SK-N-SH (cell line): ENCODE measurements at regions not wholly inside any gene's neighbourhood (a gene's known extent, or its start where the extent isn't known, plus 50 kb on each side); places are given as distances from the start of the nearest gene placed in this dataset.
"Not testable (repeated sequence)": the region's sequence is repeated elsewhere in the genome, so short reads cannot be mapped to it uniquely, and the experiment has no call there.

Source experiments
- CTCF ChIA-PET: fragments of 300-600, 350-600 bp; formaldehyde crosslinking; extraction: SDS; loops from one replicate; lab custom pipeline; 2021; lab: Yijun Ruan, JAX
- POLR2A ChIA-PET: fragments of 350-600 bp; sonication (Branson Sonifier 250); formaldehyde crosslinking; extraction: SDS; loops from one replicate; lab custom pipeline; 2020; ENCODE audit warnings: antibody characterized with exemption, inconsistent platforms; lab: Yijun Ruan, JAX
- DNase-seq: peaks from one replicate; pipeline ENCODE4 v3.0.0; 2012
- H2AFZ ChIP-seq: fragments of 200-600 bp; sonication (generic); 2 replicates; pipeline ENCODE4 v1.8.1; 2016; ENCODE audit warnings: antibody characterized with exemption, mild to moderate bottlenecking, low read depth
- H3F3A ChIP-seq: fragments of 200-600 bp; sonication (generic); replicated peaks from 2 replicates; pipeline ENCODE3; 2016; ENCODE audit warnings: antibody characterized with exemption, mild to moderate bottlenecking; ENCODE audit not compliant: insufficient read depth
- H3K27ac ChIP-seq, 2 experiments: fragments of 200-500 bp in 1 of 2; fragments of 200-600 bp in 1 of 2; sonication (Bioruptor generic) in 1 of 2; sonication (generic), shearing (Covaris generic) in 1 of 2; 2 replicates each; pipeline versions ENCODE4 v1.5.1 to v1.6.1; 2014 to 2016; ENCODE audit warnings: low read depth in 2 of 2, inconsistent platforms in 1 of 2, low read length in 1 of 2, mild to moderate bottlenecking in 1 of 2, mixed read lengths in 1 of 2
- H3K27me3 ChIP-seq: fragments of 200-600 bp; sonication (generic), shearing (Covaris generic); 2 replicates; pipeline ENCODE4 v1.6.1; 2016; ENCODE audit warnings: mixed run types; ENCODE audit not compliant: insufficient read depth
- H3K36me3 ChIP-seq, 2 experiments: fragments of 200-500 bp in 1 of 2; fragments of 200-600 bp in 1 of 2; sonication (Bioruptor generic) in 1 of 2; sonication (generic) in 1 of 2; replicated peaks in 1 of 2; 2 replicates each; pipeline versions ENCODE3 to v1.5.1; 2014 to 2016; ENCODE audit warnings: low read length in 1 of 2, mild to moderate bottlenecking in 1 of 2; ENCODE audit not compliant: insufficient read depth in 2 of 2, control insufficient read depth in 1 of 2
- H3K4me1 ChIP-seq, 2 experiments: fragments of 200-500 bp in 1 of 2; fragments of 200-600 bp in 1 of 2; sonication (Bioruptor generic) in 1 of 2; sonication (generic), shearing (Covaris generic) in 1 of 2; 2 replicates each; pipeline versions ENCODE4 v1.5.1 to v1.6.1; 2014 to 2016; ENCODE audit warnings: low read depth in 1 of 2, low read length in 1 of 2, mixed run types in 1 of 2; ENCODE audit not compliant: insufficient read depth in 2 of 2, control insufficient read depth in 1 of 2
- H3K4me2 ChIP-seq: fragments of 200-600 bp; sonication (generic), shearing (Covaris generic); 2 replicates; pipeline ENCODE4 v1.6.1; 2017; ENCODE audit warnings: mixed run types
- H3K4me3 ChIP-seq, 2 experiments: fragments of 200-500 bp in 1 of 2; fragments of 200-600 bp in 1 of 2; sonication (Bioruptor generic) in 1 of 2; sonication (generic), shearing (Covaris generic) in 1 of 2; 2 replicates each; pipeline versions ENCODE4 v1.5.1 to v1.8.1; 2014 to 2016; ENCODE audit warnings: low read depth in 2 of 2, inconsistent platforms in 1 of 2, low read length in 1 of 2, mild to moderate bottlenecking in 1 of 2, mixed read lengths in 1 of 2, moderate library complexity in 1 of 2
- H3K79me2 ChIP-seq: fragments of 200-600 bp; sonication (generic); 2 replicates; pipeline ENCODE4 v1.8.1; 2017; ENCODE audit warnings: mild to moderate bottlenecking; ENCODE audit not compliant: insufficient read depth
- H3K9ac ChIP-seq: fragments of 200-600 bp; sonication (generic); 2 replicates; pipeline ENCODE4 v1.6.1; 2017; ENCODE audit warnings: mixed run types
- H3K9me2 ChIP-seq: fragments of 200-600 bp; sonication (generic); 2 replicates; pipeline ENCODE4 v1.6.1; 2017; ENCODE audit warnings: mixed run types
- H3K9me3 ChIP-seq: fragments of 200-600 bp; sonication (generic); 2 replicates; pipeline ENCODE4 v1.6.1; 2017; ENCODE audit warnings: mixed run types, mild to moderate bottlenecking, moderate library complexity
- H4K20me1 ChIP-seq: fragments of 200-600 bp; sonication (generic); 2 replicates; pipeline ENCODE4 v1.6.1; 2017; ENCODE audit warnings: mild to moderate bottlenecking, mixed run types; ENCODE audit not compliant: insufficient read depth
- CHD2 ChIP-seq: fragments of 150-350 bp; IDR thresholded peaks from 2 replicates; pipeline ENCODE4 v1.6.1; 2018; ENCODE audit warnings: low read length; ENCODE audit not compliant: partially characterized antibody
- EP300 ChIP-seq, 2 experiments: IDR thresholded peaks; 2 replicates each; pipeline versions ENCODE4 v1.4.0 to v1.6.1; 2012; ENCODE audit warnings: borderline replicate concordance in 1 of 2, low read depth in 1 of 2, low read length in 1 of 2
- EZH2phosphoT487 ChIP-seq: fragments of 200-600 bp; sonication (generic); IDR thresholded peaks from 2 replicates; pipeline ENCODE4 v1.6.1; 2017; ENCODE audit warnings: low read depth, mixed run types, mild to moderate bottlenecking, antibody characterized with exemption, moderate library complexity, borderline replicate concordance
- FOSL2 ChIP-seq: IDR thresholded peaks from 2 replicates; pipeline ENCODE4 v1.4.0; 2012; ENCODE audit warnings: low read depth, mild to moderate bottlenecking, moderate library complexity, borderline replicate concordance
- FOXJ3 ChIP-seq: sonication (generic); formaldehyde crosslinking; IDR thresholded peaks from 2 replicates; pipeline ENCODE4 v1.5.1; 2020; ENCODE audit warnings: mild to moderate bottlenecking, missing genetic modification reagents
- FOXM1 ChIP-seq: IDR thresholded peaks from 2 replicates; pipeline ENCODE4 v1.4.0; 2012; ENCODE audit warnings: low read depth, mild to moderate bottlenecking
- GATA2 ChIP-seq: sonication (generic); formaldehyde crosslinking; IDR thresholded peaks from 2 replicates; pipeline ENCODE4 v1.5.0; 2020; ENCODE audit warnings: mild to moderate bottlenecking, missing genetic modification reagents
- MAX ChIP-seq: IDR thresholded peaks from 2 replicates; pipeline ENCODE4 v1.4.0; 2012; ENCODE audit warnings: low read depth
- MEF2A ChIP-seq: IDR thresholded peaks from 2 replicates; pipeline ENCODE4 v1.4.0; 2012; ENCODE audit warnings: low read depth, borderline replicate concordance
- NFIC ChIP-seq: IDR thresholded peaks from 2 replicates; pipeline ENCODE4 v1.4.0; 2012; ENCODE audit warnings: borderline replicate concordance
- PBX3 ChIP-seq: IDR thresholded peaks from 2 replicates; pipeline ENCODE4; 2012
- POLR2AphosphoS5 ChIP-seq: IDR thresholded peaks from 2 replicates; pipeline ENCODE4 v1.6.1; 2012; ENCODE audit warnings: low read depth, low read length
- RCOR1 ChIP-seq: fragments of 150-350 bp; IDR thresholded peaks from 2 replicates; pipeline ENCODE4 v1.6.1; 2017; ENCODE audit warnings: antibody characterized with exemption, low read length
- RXRA ChIP-seq: IDR thresholded peaks from 2 replicates; pipeline ENCODE4 v1.4.0; 2012; ENCODE audit warnings: low read depth, mild to moderate bottlenecking, borderline replicate concordance
- SMC3 ChIP-seq: IDR thresholded peaks from 2 replicates; pipeline ENCODE4 v1.6.1; 2012; ENCODE audit warnings: low read depth, low read length, improper control_type of control experiment
- TAF1 ChIP-seq: IDR thresholded peaks from 2 replicates; pipeline ENCODE4 v1.6.1; 2012; ENCODE audit warnings: low read depth, mild to moderate bottlenecking, low read length, moderate library complexity, borderline replicate concordance
- TCF12 ChIP-seq: IDR thresholded peaks from 2 replicates; pipeline ENCODE4 v1.4.0; 2012
- WGBS: methylation state at CpG from one replicate; pipeline ENCODE4 v1.1.6; 2017; ENCODE audit warnings: low lambda C conversion rate; 5-methylcytosine and 5-hydroxymethylcytosine counted together
- TF ChIP-seq, protein P1 (sequence below): IDR thresholded peaks from 2 replicates; pipeline ENCODE4 v1.4.0; 2012; ENCODE audit warnings: low read depth, borderline replicate concordance
- TF ChIP-seq, protein P2 (sequence below): IDR thresholded peaks from 2 replicates; pipeline ENCODE4 v1.4.0; 2012; ENCODE audit warnings: low read depth, borderline replicate concordance
- TF ChIP-seq, protein P3 (sequence below): fragments of 150-350 bp; IDR thresholded peaks from 2 replicates; pipeline ENCODE4 v1.6.1; 2017; ENCODE audit warnings: antibody characterized with exemption, low read length, low read depth, borderline replicate concordance

DNA sequence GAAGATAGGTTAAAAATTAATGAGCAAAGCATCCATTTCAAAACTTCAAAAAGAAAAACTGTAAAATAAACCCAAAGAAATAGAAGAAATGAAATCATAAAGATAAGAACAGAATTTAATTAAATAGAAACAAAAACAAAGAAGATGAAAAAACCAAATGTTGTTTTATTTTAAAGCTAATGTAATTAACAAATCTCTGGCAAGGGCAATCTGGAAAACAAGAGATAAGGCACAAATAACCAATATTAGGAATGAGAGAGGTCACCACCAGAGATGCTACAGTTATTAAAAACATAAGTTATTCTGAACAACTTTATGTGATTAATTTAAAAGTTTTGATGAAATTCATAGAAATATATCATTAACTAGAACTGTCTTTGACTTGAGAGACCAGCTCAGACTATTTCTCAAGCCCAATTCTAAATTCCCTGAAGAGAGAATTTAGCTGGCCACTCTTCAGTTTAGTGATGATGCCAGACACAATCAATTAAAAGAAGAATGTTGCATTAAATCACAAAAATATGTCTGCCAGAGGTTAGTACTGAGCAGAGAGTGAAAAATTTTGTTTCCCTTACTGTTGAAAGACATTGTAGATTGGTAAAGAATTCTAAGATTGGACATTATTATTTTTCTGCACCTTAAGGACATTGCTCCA, 227.4 kb upstream of the VLDLR start:
- not testable (repeated sequence) for H3K36me3 ChIP-seq, H4K20me1 ChIP-seq, DNase-seq, H3K9me2 ChIP-seq, H3K9me3 ChIP-seq, H3K4me3 ChIP-seq, H2AFZ ChIP-seq
- peak overlapping the region in 1 of 2 experiments; percentile 94; a peak in 2 of 4 replicates for H3K27ac ChIP-seq
- H3K4me1 ChIP-seq = peaks cover 0 to 11% of the 10 kb centered on the region in 2 experiments; a peak in 2 of 4 replicates
- peak; percentile 28; the same call in 1 of the 2 replicates for TF ChIP-seq RCOR1
- peak; percentile 67 for TF ChIP-seq GATA2
- peak in 1 of 2 experiments; percentile 83; a peak in 2 of 4 replicates for TF ChIP-seq EP300 (IDR thresholded peaks at IDR 0.05; ENCODE audit: borderline replicate concordance in 1 of 2, low read depth in 1 of 2, low read length in 1 of 2)
- TF ChIP-seq, all 33 proteins: peak for 3; not testable (repeated sequence) for 30
- CTCF ChIA-PET = interaction anchor here (1.1 kb wide), 1 partner anchor 96 kb away, joined by 3 read pairs; no protein-coding TSS in a partner anchor
- not testable (repeated sequence) for H3K9ac ChIP-seq, H3K27me3 ChIP-seq, H3F3A ChIP-seq, H3K79me2 ChIP-seq, H3K4me2 ChIP-seq
- POLR2A ChIA-PET = interaction anchor here (0.8 to 1.2 kb wide), 2 partner anchors 160 to 228 kb away, joined by 3 read pairs; no protein-coding TSS in a partner anchor

DNA sequence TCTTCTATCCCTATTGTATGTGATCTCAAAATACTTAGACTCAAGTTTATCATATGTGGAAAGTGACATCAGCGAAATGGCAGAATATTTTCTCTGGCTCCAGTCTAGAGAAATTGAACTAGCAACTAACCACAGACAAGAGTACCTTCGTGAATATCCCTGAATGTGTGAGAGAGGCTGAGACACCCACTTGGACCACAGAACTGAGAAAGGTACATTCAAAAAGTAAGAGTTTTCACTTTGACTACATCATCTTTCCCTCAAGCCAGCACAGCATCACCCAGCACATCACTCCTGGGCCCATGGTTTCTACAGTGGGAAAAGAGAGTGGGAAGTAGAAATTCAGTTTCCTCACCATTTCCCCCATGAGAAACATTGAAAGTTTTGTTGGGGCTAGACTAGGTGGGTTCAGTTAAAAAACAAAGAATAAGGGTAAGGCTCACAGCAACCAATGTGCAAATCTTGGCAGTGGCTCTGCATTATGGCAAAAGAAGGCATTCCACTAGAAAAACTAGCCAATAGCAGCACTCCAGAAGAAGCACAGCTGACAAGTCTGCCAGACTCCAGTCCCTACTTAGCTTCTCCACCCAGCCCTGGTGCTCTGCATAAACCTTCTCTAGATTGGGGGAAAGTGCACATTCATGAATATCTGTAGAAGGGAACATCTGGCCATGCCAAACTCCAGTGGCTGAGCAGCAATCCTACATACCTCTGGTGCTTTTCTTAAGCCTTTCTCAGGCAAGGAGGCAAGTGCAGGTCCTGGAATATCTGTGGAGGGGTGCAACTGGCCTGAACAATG, 225.6 kb upstream of the VLDLR start:
- no peak overlapping the region for H3K4me2 ChIP-seq
- no peak overlapping the region for H3K4me3 ChIP-seq
- H3K9me2 ChIP-seq = no peaks in the 10 kb centered on the region
- CTCF ChIA-PET = no interaction called here
- no peaks in the 10 kb centered on the region for H3K27me3 ChIP-seq
- POLR2A ChIA-PET = no interaction called here
- TF ChIP-seq, protein P1, sequence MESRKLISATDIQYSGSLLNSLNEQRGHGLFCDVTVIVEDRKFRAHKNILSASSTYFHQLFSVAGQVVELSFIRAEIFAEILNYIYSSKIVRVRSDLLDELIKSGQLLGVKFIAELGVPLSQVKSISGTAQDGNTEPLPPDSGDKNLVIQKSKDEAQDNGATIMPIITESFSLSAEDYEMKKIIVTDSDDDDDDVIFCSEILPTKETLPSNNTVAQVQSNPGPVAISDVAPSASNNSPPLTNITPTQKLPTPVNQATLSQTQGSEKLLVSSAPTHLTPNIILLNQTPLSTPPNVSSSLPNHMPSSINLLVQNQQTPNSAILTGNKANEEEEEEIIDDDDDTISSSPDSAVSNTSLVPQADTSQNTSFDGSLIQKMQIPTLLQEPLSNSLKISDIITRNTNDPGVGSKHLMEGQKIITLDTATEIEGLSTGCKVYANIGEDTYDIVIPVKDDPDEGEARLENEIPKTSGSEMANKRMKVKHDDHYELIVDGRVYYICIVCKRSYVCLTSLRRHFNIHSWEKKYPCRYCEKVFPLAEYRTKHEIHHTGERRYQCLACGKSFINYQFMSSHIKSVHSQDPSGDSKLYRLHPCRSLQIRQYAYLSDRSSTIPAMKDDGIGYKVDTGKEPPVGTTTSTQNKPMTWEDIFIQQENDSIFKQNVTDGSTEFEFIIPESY = no peak
- TF ChIP-seq, protein P2, sequence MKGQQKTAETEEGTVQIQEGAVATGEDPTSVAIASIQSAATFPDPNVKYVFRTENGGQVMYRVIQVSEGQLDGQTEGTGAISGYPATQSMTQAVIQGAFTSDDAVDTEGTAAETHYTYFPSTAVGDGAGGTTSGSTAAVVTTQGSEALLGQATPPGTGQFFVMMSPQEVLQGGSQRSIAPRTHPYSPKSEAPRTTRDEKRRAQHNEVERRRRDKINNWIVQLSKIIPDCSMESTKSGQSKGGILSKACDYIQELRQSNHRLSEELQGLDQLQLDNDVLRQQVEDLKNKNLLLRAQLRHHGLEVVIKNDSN = no peak
- no peak for TF ChIP-seq CHD2
- no peak for TF ChIP-seq RXRA
- TF ChIP-seq POLR2AphosphoS5 = no peak
- TF ChIP-seq, protein P3, sequence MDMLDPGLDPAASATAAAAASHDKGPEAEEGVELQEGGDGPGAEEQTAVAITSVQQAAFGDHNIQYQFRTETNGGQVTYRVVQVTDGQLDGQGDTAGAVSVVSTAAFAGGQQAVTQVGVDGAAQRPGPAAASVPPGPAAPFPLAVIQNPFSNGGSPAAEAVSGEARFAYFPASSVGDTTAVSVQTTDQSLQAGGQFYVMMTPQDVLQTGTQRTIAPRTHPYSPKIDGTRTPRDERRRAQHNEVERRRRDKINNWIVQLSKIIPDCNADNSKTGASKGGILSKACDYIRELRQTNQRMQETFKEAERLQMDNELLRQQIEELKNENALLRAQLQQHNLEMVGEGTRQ = no peak
- TF ChIP-seq EZH2phosphoT487 = no peak
- TF ChIP-seq TAF1 = no peak
- no peak for TF ChIP-seq SMC3
- TF ChIP-seq MAX = no peak
- TF ChIP-seq FOSL2 = no peak
- TF ChIP-seq NFIC = no peak
- no peak for TF ChIP-seq FOXJ3
- no peak for TF ChIP-seq PBX3
- no peak for TF ChIP-seq FOXM1
- no peak for TF ChIP-seq MEF2A
- TF ChIP-seq GATA2 = no peak
- no peak for TF ChIP-seq TCF12
- H3K4me1 ChIP-seq = peaks cover 0 to 7% of the 10 kb centered on the region in 2 experiments; a peak in 2 of 4 replicates
- peak overlapping the region in 1 of 2 experiments; percentile 94; a peak in 2 of 4 replicates for H3K27ac ChIP-seq
- H4K20me1 ChIP-seq = no peaks in the 10 kb centered on the region
- H3F3A ChIP-seq = no peaks in the 10 kb centered on the region
- DNase-seq = no peak
- WGBS = 3% methylated on average over 2 of the region's 2 CpGs
- no peak overlapping the region for H3K9ac ChIP-seq
- H3K79me2 ChIP-seq = no peaks in the 10 kb centered on the region
- H3K36me3 ChIP-seq = no peaks in the 10 kb centered on the region
- no peaks in the 10 kb centered on the region for H3K9me3 ChIP-seq
- no peak overlapping the region for H2AFZ ChIP-seq
